H1 (cell line): ENCODE measurements at regions not wholly inside any gene's neighbourhood (a gene's known extent, or its start where the extent isn't known, plus 50 kb on each side); places are given as distances from the start of the nearest gene placed in this dataset.

Experiments used
- CTCF ChIA-PET: fragments of 300-600 bp; sonication (Branson Sonifier 250); formaldehyde crosslinking; loops from one replicate; lab custom pipeline; 2021; ENCODE audit not compliant: partially characterized antibody; lab: Charles Lee
- POLR2A ChIA-PET: fragments of 300-600 bp; sonication (Branson Sonifier 250); formaldehyde crosslinking; loops from one replicate; lab custom pipeline; 2021; ENCODE audit warnings: inconsistent platforms; ENCODE audit not compliant: partially characterized antibody; lab: Charles Lee
- DNase-seq, 2 experiments: peaks; one replicate each; pipeline versions ENCODE4 v3.0.0 to v3.0.0-alpha.2; 2010 to 2022; ENCODE audit warnings: low spot score in 2 of 2, low read depth in 1 of 2, mixed read lengths in 1 of 2
- FAIRE-seq: peaks from 2 replicates; lab custom pipeline; 2011; peaks lifted over from hg19 to GRCh38; lab: Jason Lieb, UNC
- H2AFZ ChIP-seq: 2 replicates; pipeline ENCODE4 v1.8.1; 2012; ENCODE audit warnings: low read length, inconsistent platforms
- H2AK5ac ChIP-seq: 2 replicates; pipeline ENCODE4 v1.6.1; 2013; ENCODE audit warnings: low read depth, low read length
- H2BK120ac ChIP-seq: replicated peaks from 2 replicates; pipeline ENCODE3; 2013; ENCODE audit warnings: low read depth, low read length, inconsistent platforms
- H2BK12ac ChIP-seq: 2 replicates; pipeline ENCODE4 v1.6.1; 2013; ENCODE audit warnings: low read depth, low read length
- H2BK15ac ChIP-seq: 2 replicates; pipeline ENCODE4 v1.6.1; 2013; ENCODE audit warnings: low read length
- H2BK20ac ChIP-seq: 2 replicates; pipeline ENCODE4 v1.6.1; 2013; ENCODE audit warnings: low read length
- H2BK5ac ChIP-seq: 2 replicates; pipeline ENCODE4 v1.6.1; 2013; ENCODE audit warnings: low read depth, low read length
- H3K14ac ChIP-seq: 2 replicates; pipeline ENCODE4 v1.6.1; 2013; ENCODE audit warnings: inconsistent platforms; ENCODE audit not compliant: insufficient read length
- H3K18ac ChIP-seq: 2 replicates; pipeline ENCODE4 v1.6.1; 2013; ENCODE audit warnings: low read length; ENCODE audit errors: extremely low read depth
- H3K23ac ChIP-seq: 2 replicates; pipeline ENCODE4 v1.6.1; 2013; ENCODE audit warnings: inconsistent platforms; ENCODE audit not compliant: insufficient read length
- H3K23me2 ChIP-seq: 2 replicates; pipeline ENCODE4 v1.6.1; 2013; ENCODE audit warnings: low read depth, low read length
- H3K27ac ChIP-seq: 2 replicates; pipeline ENCODE4 v1.6.1; 2011; ENCODE audit warnings: low read depth, low read length, inconsistent platforms
- H3K27me3 ChIP-seq, 4 experiments: replicated peaks in 1 of 4; 1 replicate in 1 of 4; 2 replicates in 3 of 4; pipeline versions ENCODE4 v1.6.1 to v1.8.1; 2011 to 2013; ENCODE audit warnings: low read length in 3 of 4, mild to moderate bottlenecking in 3 of 4, inconsistent platforms in 2 of 4, mixed read lengths in 2 of 4, moderate library complexity in 1 of 4; ENCODE audit not compliant: control insufficient read depth in 3 of 4, insufficient read depth in 3 of 4; ENCODE audit errors: extremely low read depth in 1 of 4
- H3K36me3 ChIP-seq, 4 experiments: 2 replicates each; pipeline versions ENCODE4 v1.6.1 to v1.8.1; 2011 to 2013; ENCODE audit warnings: mild to moderate bottlenecking in 4 of 4, low read length in 3 of 4, moderate library complexity in 2 of 4, control low read depth in 1 of 4, inconsistent platforms in 1 of 4; ENCODE audit not compliant: insufficient read depth in 4 of 4, control insufficient read depth in 2 of 4
- H3K4ac ChIP-seq: replicated peaks from 2 replicates; pipeline ENCODE3; 2013; ENCODE audit warnings: low read length, low read depth, mixed read lengths, inconsistent platforms; ENCODE audit not compliant: insufficient read length
- H3K4me1 ChIP-seq, 4 experiments: replicated peaks in 1 of 4; 1 replicate in 1 of 4; 2 replicates in 3 of 4; pipeline versions ENCODE4 v1.6.1 to v1.8.1; 2011 to 2013; ENCODE audit warnings: low read length in 3 of 4, inconsistent platforms in 2 of 4, mixed read lengths in 1 of 4; ENCODE audit not compliant: insufficient read depth in 4 of 4, control insufficient read depth in 3 of 4
- H3K4me2 ChIP-seq, 2 experiments: 2 replicates each; pipeline versions ENCODE4 v1.6.1 to v1.8.1; 2011 to 2013; ENCODE audit warnings: low read depth in 2 of 2, low read length in 2 of 2, control low read depth in 1 of 2, inconsistent platforms in 1 of 2, mild to moderate bottlenecking in 1 of 2; ENCODE audit not compliant: insufficient read depth in 1 of 2
- H3K4me3 ChIP-seq, 4 experiments: fragments of 200-600, 300-600 bp in 1 of 4; sonication (generic), shearing (Covaris generic), sonication (Bioruptor Twin) in 1 of 4; 2 replicates each; pipeline versions ENCODE4 v1.5.1 to v1.8.1; 2011 to 2016; ENCODE audit warnings: low read length in 4 of 4, low read depth in 3 of 4, control low read depth in 2 of 4, inconsistent platforms in 2 of 4, mild to moderate bottlenecking in 2 of 4, mixed read lengths in 1 of 4, moderate library complexity in 1 of 4; ENCODE audit not compliant: insufficient read depth in 2 of 4; ENCODE audit errors: extremely low read depth in 1 of 4
- H3K56ac ChIP-seq: replicated peaks from 2 replicates; pipeline ENCODE3; 2013; ENCODE audit warnings: low read depth, mild to moderate bottlenecking, mixed read lengths, low read length, inconsistent platforms; ENCODE audit not compliant: insufficient read length
- H3K79me1 ChIP-seq: 2 replicates; pipeline ENCODE4 v1.6.1; 2013; ENCODE audit warnings: low read depth, low read length, control low read depth
- H3K79me2 ChIP-seq, 2 experiments: 2 replicates each; pipeline versions ENCODE4 v1.6.1 to v1.8.1; 2012 to 2013; ENCODE audit warnings: low read length in 2 of 2, mild to moderate bottlenecking in 2 of 2, inconsistent platforms in 1 of 2; ENCODE audit not compliant: insufficient read depth in 2 of 2, control insufficient read depth in 1 of 2
- H3K9ac ChIP-seq, 4 experiments: replicated peaks in 1 of 4; 1 replicate in 1 of 4; 2 replicates in 3 of 4; pipeline versions ENCODE4 v1.6.1 to v1.8.1; 2011 to 2013; ENCODE audit warnings: low read depth in 3 of 4, low read length in 3 of 4, control low read depth in 2 of 4, mild to moderate bottlenecking in 2 of 4, moderate library complexity in 2 of 4, inconsistent platforms in 1 of 4; ENCODE audit errors: extremely low read depth in 1 of 4
- H3K9me3 ChIP-seq, 2 experiments: 2 replicates each; pipeline versions ENCODE4 v1.6.1 to v1.8.1; 2012 to 2013; ENCODE audit warnings: mild to moderate bottlenecking in 2 of 2, moderate library complexity in 2 of 2, control low read depth in 1 of 2, inconsistent platforms in 1 of 2, low read depth in 1 of 2, low read length in 1 of 2, mixed read lengths in 1 of 2; ENCODE audit not compliant: insufficient read depth in 2 of 2
- H4K20me1 ChIP-seq, 2 experiments: replicated peaks in 1 of 2; 2 replicates each; pipeline versions ENCODE3 to v1.8.1; 2011 to 2013; ENCODE audit warnings: inconsistent platforms in 2 of 2, low read length in 2 of 2, mild to moderate bottlenecking in 1 of 2; ENCODE audit not compliant: insufficient read depth in 2 of 2, control insufficient read depth in 1 of 2
- H4K5ac ChIP-seq: 2 replicates; pipeline ENCODE4 v1.6.1; 2013; ENCODE audit warnings: low read length, low read depth, mixed read lengths, inconsistent platforms; ENCODE audit not compliant: insufficient read length
- H4K8ac ChIP-seq: 2 replicates; pipeline ENCODE4 v1.8.0; 2013; ENCODE audit warnings: mild to moderate bottlenecking, moderate library complexity, low read length, inconsistent platforms; ENCODE audit not compliant: insufficient read depth; ENCODE audit errors: extremely low read depth
- H4K91ac ChIP-seq: replicated peaks from 2 replicates; pipeline ENCODE3; 2013; ENCODE audit warnings: low read length, mixed read lengths, inconsistent platforms; ENCODE audit not compliant: insufficient read length
- ATF2 ChIP-seq: IDR thresholded peaks from 2 replicates; pipeline ENCODE4 v1.6.1; 2012; ENCODE audit warnings: low read length, inconsistent platforms
- EP300 ChIP-seq, 2 experiments: IDR thresholded peaks; 1 replicate in 1 of 2; 2 replicates in 1 of 2; pipeline ENCODE4 v1.6.1; 2011 to 2012; ENCODE audit warnings: low read depth in 2 of 2, low read length in 2 of 2, mild to moderate bottlenecking in 2 of 2, borderline replicate concordance in 1 of 2, inconsistent platforms in 1 of 2, moderate library complexity in 1 of 2
- EZH2 ChIP-seq: fragments of 200-600 bp; sonication (generic); IDR thresholded peaks from 2 replicates; pipeline ENCODE4 v1.7.1; 2012; ENCODE audit warnings: low read depth, mild to moderate bottlenecking, moderate library complexity, low read length, inconsistent platforms; ENCODE audit not compliant: severe bottlenecking
- FOSL1 ChIP-seq: IDR thresholded peaks from 2 replicates; pipeline ENCODE4 v1.6.1; 2011; ENCODE audit warnings: mild to moderate bottlenecking, low read depth, low read length, moderate library complexity; ENCODE audit not compliant: insufficient read depth
- GTF2F1 ChIP-seq: IDR thresholded peaks from 2 replicates; pipeline ENCODE4 v1.6.1; 2012; ENCODE audit warnings: low read depth, low read length, improper control_type of control experiment, borderline replicate concordance
- HDAC6 ChIP-seq: IDR thresholded peaks from one replicate; pipeline ENCODE4 v1.7.1; 2012; ENCODE audit warnings: low read depth, mild to moderate bottlenecking, inconsistent platforms, low read length, moderate library complexity
- MAFK ChIP-seq: IDR thresholded peaks from 2 replicates; pipeline ENCODE4 v1.6.1; 2012; ENCODE audit warnings: low read depth, mild to moderate bottlenecking, improper control_type of control experiment, low read length
- NRF1 ChIP-seq: IDR thresholded peaks from 2 replicates; pipeline ENCODE4 v1.6.1; 2011; ENCODE audit warnings: mild to moderate bottlenecking, low read depth, low read length, improper control_type of control experiment
- PHF8 ChIP-seq: fragments of 200-600 bp; sonication (generic); conservative IDR thresholded peaks from 2 replicates; pipeline ENCODE4 v1.7.1; 2012; ENCODE audit warnings: low read depth, mild to moderate bottlenecking, inconsistent platforms, low read length, moderate library complexity
- SP1 ChIP-seq: IDR thresholded peaks from 2 replicates; pipeline ENCODE4 v1.6.1; 2011; ENCODE audit warnings: low read depth, low read length
- SP2 ChIP-seq: IDR thresholded peaks from 2 replicates; pipeline ENCODE4 v1.6.1; 2012; ENCODE audit warnings: mild to moderate bottlenecking, low read length, inconsistent platforms
- TAF7 ChIP-seq: optimal IDR thresholded peaks from 2 replicates; pipeline ENCODE3; 2011; ENCODE audit warnings: low read depth, mild to moderate bottlenecking, inconsistent platforms, low read length, moderate library complexity, borderline replicate concordance
- ZNF274 ChIP-seq: IDR thresholded peaks from 2 replicates; pipeline ENCODE4 v1.7.0; 2012; ENCODE audit warnings: low read length, borderline replicate concordance; ENCODE audit errors: extremely low read depth
- WGBS, 2 experiments: shearing (Covaris generic) in 1 of 2; methylation state at CpG; one replicate each; pipeline versions ENCODE4 v1.1.6 to v1.1.7; 2013 to 2015; ENCODE audit warnings: low lambda C conversion rate in 2 of 2, mixed read lengths in 2 of 2, inconsistent platforms in 1 of 2, low coverage in 1 of 2, missing lambda C conversion rate in 1 of 2; ENCODE audit not compliant: insufficient replicate concordance in 2 of 2, insufficient coverage in 1 of 2, insufficient read length in 1 of 2; ENCODE audit errors: extremely low coverage in 1 of 2, missing lambda C conversion rate in 1 of 2; 5-methylcytosine and 5-hydroxymethylcytosine counted together

GRCh38 chr3:144127014-144127413, 155.4 kb downstream of the DIPK2A start:
- no peak overlapping the region for H3K23ac ChIP-seq
- no peaks in the 10 kb centered on the region for H3K27me3 ChIP-seq
- no peak overlapping the region for H3K4me3 ChIP-seq
- H2BK20ac ChIP-seq: no peak overlapping the region
- H4K91ac ChIP-seq: no peak overlapping the region
- no peak overlapping the region for H3K14ac ChIP-seq
- H4K5ac ChIP-seq: no peak overlapping the region
- H3K4me2 ChIP-seq: no peak overlapping the region
- no peak overlapping the region for H3K27ac ChIP-seq
- ChIA-PET POLR2A (no interaction called here), CTCF (interaction anchor here (1.6 to 1.7 kb wide), 2 partner anchors 11 to 151 kb away, joined by 3 read pairs; no protein-coding TSS in a partner anchor)
- peaks cover 0 to 4% of the 10 kb centered on the region in 2 experiments; a peak in 1 of 4 replicates for H3K9me3 ChIP-seq
- H3K56ac ChIP-seq: no peak overlapping the region
- H2AK5ac ChIP-seq: no peak overlapping the region
- H2BK15ac ChIP-seq: no peak overlapping the region
- no peak overlapping the region for H2BK5ac ChIP-seq
- no peak for DNase-seq
- FAIRE-seq: no peak
- H3K4ac ChIP-seq: no peak overlapping the region
- no peaks in the 10 kb centered on the region for H4K20me1 ChIP-seq
- H2BK12ac ChIP-seq: no peak overlapping the region
- no peak overlapping the region for H2AFZ ChIP-seq
- no peaks in the 10 kb centered on the region for H3K79me1 ChIP-seq
- H3K18ac ChIP-seq: no peak overlapping the region
- H3K79me2 ChIP-seq: no peaks in the 10 kb centered on the region
- peaks cover 0 to 5% (median 2%) of the 10 kb centered on the region in 4 experiments; a peak in 2 of 7 replicates for H3K4me1 ChIP-seq
- 93% methylated on average over 3 of the region's 3 CpGs; no CpG with 5 or more reads in 1 of the 2 experiments for WGBS, 2 experiments
- H3K23me2 ChIP-seq: no peaks in the 10 kb centered on the region
- no peak overlapping the region for H2BK120ac ChIP-seq
- H4K8ac ChIP-seq: no peak overlapping the region
- no peak overlapping the region for H3K9ac ChIP-seq
- no peaks in the 10 kb centered on the region for H3K36me3 ChIP-seq
- TF ChIP-seq SP2 (no peak), MAFK (no peak), PHF8 (no peak), ATF2 (no peak), ZNF274 (no peak), NRF1 (no peak), HDAC6 (no peak), SP1 (no peak), TAF7 (no peak), GTF2F1 (no peak), EZH2 (no peak), EP300 (IDR thresholded peaks at IDR 0.05; ENCODE audit: borderline replicate concordance in 1 of 2, low read depth in 2 of 2, low read length in 2 of 2) (no peak), FOSL1 (no peak)
